ENCODE measurements at regions not wholly inside any gene's neighbourhood (a gene's known extent, or its start where the extent isn't known, plus 50 kb on each side); places are given as distances from the start of the nearest gene placed in this dataset.

DNA sequence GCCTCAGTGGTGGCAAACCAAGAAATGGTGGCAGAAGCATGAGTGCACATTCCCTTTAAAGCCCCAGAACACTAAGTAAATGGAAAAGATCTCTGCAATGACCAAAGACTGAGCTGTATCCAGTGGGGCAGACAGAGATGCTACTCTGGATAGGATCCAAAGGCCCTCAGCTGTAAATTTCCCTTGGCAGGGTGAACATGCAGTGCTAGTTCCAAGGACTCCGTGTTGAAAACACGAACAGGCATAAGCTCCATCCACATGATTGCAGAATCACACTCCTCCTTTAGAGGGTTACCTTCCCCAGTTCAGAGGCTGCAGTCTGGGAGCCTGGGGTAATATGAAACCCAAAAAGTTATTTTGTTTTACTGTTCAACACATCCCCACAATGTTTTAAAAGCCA, 98.6 kb upstream of the KLF7 start:
- H3K36me3 ChIP-seq: no peaks in the 10 kb centered on the region
- DNase-seq (no peak), ATAC-seq (ENCODE audit: low FRiP score in 2 of 2) (no peak)
- H3K4me3 ChIP-seq: no peak overlapping the region
- TF ChIP-seq, protein P1, sequence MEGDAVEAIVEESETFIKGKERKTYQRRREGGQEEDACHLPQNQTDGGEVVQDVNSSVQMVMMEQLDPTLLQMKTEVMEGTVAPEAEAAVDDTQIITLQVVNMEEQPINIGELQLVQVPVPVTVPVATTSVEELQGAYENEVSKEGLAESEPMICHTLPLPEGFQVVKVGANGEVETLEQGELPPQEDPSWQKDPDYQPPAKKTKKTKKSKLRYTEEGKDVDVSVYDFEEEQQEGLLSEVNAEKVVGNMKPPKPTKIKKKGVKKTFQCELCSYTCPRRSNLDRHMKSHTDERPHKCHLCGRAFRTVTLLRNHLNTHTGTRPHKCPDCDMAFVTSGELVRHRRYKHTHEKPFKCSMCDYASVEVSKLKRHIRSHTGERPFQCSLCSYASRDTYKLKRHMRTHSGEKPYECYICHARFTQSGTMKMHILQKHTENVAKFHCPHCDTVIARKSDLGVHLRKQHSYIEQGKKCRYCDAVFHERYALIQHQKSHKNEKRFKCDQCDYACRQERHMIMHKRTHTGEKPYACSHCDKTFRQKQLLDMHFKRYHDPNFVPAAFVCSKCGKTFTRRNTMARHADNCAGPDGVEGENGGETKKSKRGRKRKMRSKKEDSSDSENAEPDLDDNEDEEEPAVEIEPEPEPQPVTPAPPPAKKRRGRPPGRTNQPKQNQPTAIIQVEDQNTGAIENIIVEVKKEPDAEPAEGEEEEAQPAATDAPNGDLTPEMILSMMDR (IDR thresholded peaks at IDR 0.05): no peak
- TF ChIP-seq EP300 (IDR thresholded peaks at IDR 0.05) (no peak), POLR2AphosphoS5 (IDR thresholded peaks at IDR 0.05) (no peak), POLR2A (IDR thresholded peaks at IDR 0.05) (no peak)
- no peak overlapping the region for H3K27ac ChIP-seq
- no peaks in the 10 kb centered on the region for H3K9me3 ChIP-seq
- 84 to 96% methylated on average over 2 of the region's 2 CpGs for WGBS, 2 donors
- H3K27me3 ChIP-seq: no peaks in the 10 kb centered on the region
- peaks cover 0 to 2% (median 2%) of the 10 kb centered on the region in 4 donors for H3K4me1 ChIP-seq

DNA sequence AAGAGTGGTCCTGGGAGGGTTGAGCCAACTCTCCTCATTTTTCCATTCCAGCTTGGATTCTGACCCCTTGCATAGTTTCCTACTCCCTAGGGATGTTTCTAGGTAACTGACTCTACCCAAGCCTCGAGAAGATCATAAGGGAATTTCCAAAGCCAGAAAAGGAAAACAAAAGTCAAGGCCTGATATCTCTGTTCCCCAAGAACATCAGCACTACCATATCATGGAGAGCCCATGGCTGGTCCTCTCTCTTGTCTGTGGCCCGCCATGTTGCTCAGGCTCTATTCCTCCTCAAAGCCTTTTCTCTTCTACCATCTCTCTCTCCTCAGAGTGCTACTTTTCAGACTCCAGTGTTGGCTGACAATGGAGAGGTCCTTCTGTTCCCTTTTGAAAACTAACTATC, 99.6 kb upstream of the KLF7 start:
- Histone ChIP-seq H3K4me3 (no peak overlapping the region), H3K27me3 (no peaks in the 10 kb centered on the region), H3K9me3 (no peaks in the 10 kb centered on the region), H3K27ac (no peak overlapping the region), H3K36me3 (no peaks in the 10 kb centered on the region), H3K4me1 (no peaks in the 10 kb centered on the region)
- 78 to 81% methylated on average over 2 of the region's 2 CpGs for WGBS, 2 donors
- DNase-seq (no peak), ATAC-seq (ENCODE audit: low FRiP score in 2 of 2) (no peak)
- no peak for TF ChIP-seq POLR2A (IDR thresholded peaks at IDR 0.05)

DNA sequence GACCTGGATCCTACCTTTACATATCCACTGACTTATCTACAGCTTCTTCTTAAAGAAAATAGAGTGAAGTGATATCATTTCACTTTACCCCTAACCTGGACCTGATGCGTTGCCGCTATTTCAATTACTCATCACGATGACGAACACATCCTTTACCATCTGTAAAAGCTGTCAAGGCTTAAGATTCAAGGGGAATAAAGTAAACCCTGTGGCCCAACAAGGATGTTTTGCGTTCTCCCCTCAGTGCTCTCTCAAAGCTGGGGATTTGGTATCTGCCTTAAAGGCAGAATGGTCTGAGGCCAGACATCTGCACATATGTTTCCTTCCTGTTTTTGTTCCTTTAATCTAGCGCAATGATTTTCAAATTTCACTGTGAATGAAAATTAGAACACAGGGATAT, 100.1 kb upstream of the KLF7 start:
- Histone ChIP-seq H3K27ac (no peak overlapping the region), H3K27me3 (no peaks in the 10 kb centered on the region), H3K4me1 (no peaks in the 10 kb centered on the region), H3K4me3 (no peak overlapping the region), H3K36me3 (no peaks in the 10 kb centered on the region), H3K9me3 (no peaks in the 10 kb centered on the region)
- TF ChIP-seq POLR2AphosphoS5 (IDR thresholded peaks at IDR 0.05) (no peak), POLR2A (IDR thresholded peaks at IDR 0.05) (no peak), EP300 (IDR thresholded peaks at IDR 0.05) (no peak)
- TF ChIP-seq, protein P1 (IDR thresholded peaks at IDR 0.05): no peak
- WGBS, 2 donors: 54 to 67% methylated on average over 6 of the region's 6 CpGs
- ATAC-seq (ENCODE audit: low FRiP score in 2 of 2) (no peak), DNase-seq (no peak)

DNA sequence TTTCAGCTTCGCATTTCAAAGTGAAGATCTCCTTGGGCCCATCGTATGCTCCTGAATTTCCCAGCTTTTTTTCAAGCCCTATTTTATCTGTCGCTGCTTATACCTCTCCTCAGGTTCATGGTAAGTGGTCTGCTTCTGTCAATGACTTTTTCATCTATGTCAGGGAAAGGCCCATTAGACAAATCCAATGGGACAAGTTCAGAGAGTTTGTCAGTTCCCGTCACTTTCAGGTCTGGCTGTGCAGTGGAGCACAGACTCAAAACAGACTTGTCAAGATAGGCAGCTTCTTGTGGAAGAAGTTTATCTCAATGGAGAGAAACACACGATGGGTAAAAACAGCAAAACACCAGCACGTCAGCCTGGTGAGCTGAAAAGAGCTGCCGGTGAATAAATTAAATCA, 100.9 kb upstream of the KLF7 start:
- ATAC-seq (ENCODE audit: low FRiP score in 2 of 2): no peak
- no peaks in the 10 kb centered on the region for H3K9me3 ChIP-seq
- H3K4me1 ChIP-seq: no peaks in the 10 kb centered on the region
- no peak overlapping the region for H3K27ac ChIP-seq
- WGBS, 2 donors: 89 to 94% methylated on average over 7 of the region's 7 CpGs
- DNase-seq: no peak
- no peaks in the 10 kb centered on the region for H3K36me3 ChIP-seq
- H3K27me3 ChIP-seq: no peaks in the 10 kb centered on the region
- TF ChIP-seq POLR2A (IDR thresholded peaks at IDR 0.05) (no peak), POLR2AphosphoS5 (IDR thresholded peaks at IDR 0.05) (no peak), EP300 (IDR thresholded peaks at IDR 0.05) (no peak)
- TF ChIP-seq, protein P1 (IDR thresholded peaks at IDR 0.05): no peak
- no peak overlapping the region for H3K4me3 ChIP-seq

DNA sequence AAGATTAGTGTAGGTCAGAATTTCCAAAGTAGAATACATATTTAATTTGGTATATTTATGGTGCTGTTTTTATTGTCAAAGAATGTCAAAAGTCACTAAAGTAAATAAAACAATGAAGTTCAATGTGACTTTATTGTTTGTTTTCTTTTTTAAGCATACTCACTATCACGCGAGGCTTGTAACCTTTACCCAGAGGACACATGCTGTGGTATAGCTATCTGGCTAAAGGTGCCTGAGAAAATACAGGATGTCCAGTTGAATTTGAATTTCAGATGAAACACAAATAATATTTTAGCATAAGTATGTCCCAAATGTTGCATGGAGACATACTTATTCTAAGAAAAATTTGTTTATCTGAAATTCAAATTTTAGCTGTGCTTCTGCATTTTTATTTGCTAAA, 103.3 kb upstream of the KLF7 start:
- no peak for ATAC-seq (ENCODE audit: low FRiP score in 2 of 2)
- Histone ChIP-seq H3K4me3 (no peak overlapping the region), H3K9me3 (no peaks in the 10 kb centered on the region), H3K4me1 (no peaks in the 10 kb centered on the region), H3K27me3 (no peaks in the 10 kb centered on the region), H3K36me3 (no peaks in the 10 kb centered on the region), H3K27ac (no peak overlapping the region)
- DNase-seq: no peak
- 87 to 93% methylated on average over 2 of the region's 2 CpGs for WGBS, 2 donors
- no peak for TF ChIP-seq EP300 (IDR thresholded peaks at IDR 0.05)
- TF ChIP-seq POLR2A (IDR thresholded peaks at IDR 0.05): no peak
- TF ChIP-seq, protein P1 (IDR thresholded peaks at IDR 0.05): no peak
- TF ChIP-seq POLR2AphosphoS5 (IDR thresholded peaks at IDR 0.05): no peak

Data from upper lobe of left lung (tissue), 6 donors.